Neuronal stem cell (in vitro differentiated cells): ENCODE measurements at regions not wholly inside any gene's neighbourhood (a gene's known extent, or its start where the extent isn't known, plus 50 kb on each side); places are given as distances from the start of the nearest gene placed in this dataset.

Experiments used
- DNase-seq: peaks from one replicate; pipeline ENCODE4 v3.0.0-alpha.2; 2013; ENCODE audit warnings: low spot score
- H2AFZ ChIP-seq: one replicate; pipeline ENCODE4 v1.6.1; 2013; ENCODE audit warnings: mild to moderate bottlenecking, low read length, inconsistent platforms
- H2AK5ac ChIP-seq: 2 replicates; pipeline ENCODE4 v1.6.1; 2013; ENCODE audit warnings: low read depth, mild to moderate bottlenecking, inconsistent platforms, low read length, moderate library complexity, mixed read lengths
- H2BK120ac ChIP-seq: 2 replicates; pipeline ENCODE4 v1.6.1; 2013; ENCODE audit warnings: low read depth, mild to moderate bottlenecking, inconsistent platforms, low read length, moderate library complexity, mixed read lengths
- H2BK12ac ChIP-seq: one replicate; pipeline ENCODE4 v1.6.1; 2013; ENCODE audit warnings: low read length, inconsistent platforms
- H2BK15ac ChIP-seq: 2 replicates; pipeline ENCODE4 v1.6.1; 2013; ENCODE audit warnings: mild to moderate bottlenecking, low read length, inconsistent platforms, mixed read lengths
- H2BK5ac ChIP-seq: one replicate; pipeline ENCODE4 v1.6.1; 2013; ENCODE audit warnings: inconsistent platforms, mild to moderate bottlenecking, low read length, moderate library complexity
- H3K14ac ChIP-seq: one replicate; pipeline ENCODE4 v1.6.1; 2013; ENCODE audit warnings: low read length, inconsistent platforms
- H3K18ac ChIP-seq: 2 replicates; pipeline ENCODE4 v1.6.1; 2013; ENCODE audit warnings: low read length, inconsistent platforms
- H3K23ac ChIP-seq: 2 replicates; pipeline ENCODE4 v1.6.1; 2013; ENCODE audit warnings: low read depth, mild to moderate bottlenecking, mixed read lengths, low read length, inconsistent platforms; ENCODE audit not compliant: poor library complexity
- H3K27ac ChIP-seq: replicated peaks from 3 replicates; pipeline ENCODE4 v1.5.1; 2013; ENCODE audit warnings: low read length, inconsistent platforms
- H3K27me3 ChIP-seq, 3 experiments: 2 replicates each; pipeline ENCODE4 v1.6.1; 2013; ENCODE audit warnings: low read length in 3 of 3, mild to moderate bottlenecking in 2 of 3, inconsistent platforms in 1 of 3, low read depth in 1 of 3, mixed read lengths in 1 of 3, moderate library complexity in 1 of 3; ENCODE audit not compliant: control insufficient read depth in 3 of 3, insufficient read depth in 3 of 3
- H3K36me3 ChIP-seq, 2 donors: replicated peaks in 1 of 2; 2 replicates each; pipeline ENCODE4 v1.6.1; 2013; ENCODE audit warnings: low read length in 2 of 2; ENCODE audit not compliant: control insufficient read depth in 2 of 2, insufficient read depth in 2 of 2
- H3K4ac ChIP-seq: 2 replicates; pipeline ENCODE4 v1.6.1; 2013; ENCODE audit warnings: inconsistent platforms, mild to moderate bottlenecking, low read length, moderate library complexity
- H3K4me1 ChIP-seq, 2 donors: 1 replicate in 1 of 2; 2 replicates in 1 of 2; pipeline ENCODE4 v1.6.1; 2013; ENCODE audit warnings: low read length in 2 of 2, low read depth in 1 of 2; ENCODE audit not compliant: control insufficient read depth in 2 of 2, insufficient read depth in 1 of 2
- H3K4me2 ChIP-seq: one replicate; pipeline ENCODE4 v1.6.1; 2013; ENCODE audit warnings: mild to moderate bottlenecking, low read length, inconsistent platforms; ENCODE audit not compliant: insufficient read depth, poor library complexity, severe bottlenecking
- H3K4me3 ChIP-seq, 2 donors: 2 replicates each; pipeline ENCODE4 v1.5.1; 2013; ENCODE audit warnings: low read length in 2 of 2, mild to moderate bottlenecking in 2 of 2, inconsistent platforms in 1 of 2, moderate library complexity in 1 of 2
- H3K79me1 ChIP-seq: one replicate; pipeline ENCODE4 v1.6.1; 2013; ENCODE audit warnings: low read depth, mild to moderate bottlenecking, inconsistent platforms, low read length, moderate library complexity
- H3K9ac ChIP-seq: one replicate; pipeline ENCODE4 v1.6.1; 2013; ENCODE audit warnings: mild to moderate bottlenecking, low read depth, low read length, inconsistent platforms; ENCODE audit not compliant: poor library complexity
- H3K9me3 ChIP-seq, 2 donors: replicated peaks in 1 of 2; 2 replicates each; pipeline versions ENCODE3 to v1.6.1; 2013; ENCODE audit warnings: low read length in 2 of 2, mild to moderate bottlenecking in 2 of 2, inconsistent platforms in 1 of 2, low read depth in 1 of 2, mixed read lengths in 1 of 2, moderate library complexity in 1 of 2; ENCODE audit not compliant: control insufficient read depth in 2 of 2, insufficient read depth in 1 of 2
- H4K8ac ChIP-seq: one replicate; pipeline ENCODE4 v1.6.1; 2013; ENCODE audit warnings: low read depth, mild to moderate bottlenecking, inconsistent platforms, low read length, moderate library complexity
- H4K91ac ChIP-seq: one replicate; pipeline ENCODE4 v1.6.1; 2013; ENCODE audit warnings: low read length, low read depth, mild to moderate bottlenecking, inconsistent platforms; ENCODE audit not compliant: poor library complexity
- WGBS, 2 donors: extraction: QIAGEN DNeasy Blood & Tissue Kit; methylation state at CpG; one replicate each; pipeline ENCODE4 v1.1.7; 2013; ENCODE audit warnings: missing lambda C conversion rate in 2 of 2, mixed read lengths in 1 of 2; ENCODE audit not compliant: insufficient read length in 2 of 2, insufficient replicate concordance in 1 of 2; ENCODE audit errors: extremely low coverage in 2 of 2; 5-methylcytosine and 5-hydroxymethylcytosine counted together

DNA sequence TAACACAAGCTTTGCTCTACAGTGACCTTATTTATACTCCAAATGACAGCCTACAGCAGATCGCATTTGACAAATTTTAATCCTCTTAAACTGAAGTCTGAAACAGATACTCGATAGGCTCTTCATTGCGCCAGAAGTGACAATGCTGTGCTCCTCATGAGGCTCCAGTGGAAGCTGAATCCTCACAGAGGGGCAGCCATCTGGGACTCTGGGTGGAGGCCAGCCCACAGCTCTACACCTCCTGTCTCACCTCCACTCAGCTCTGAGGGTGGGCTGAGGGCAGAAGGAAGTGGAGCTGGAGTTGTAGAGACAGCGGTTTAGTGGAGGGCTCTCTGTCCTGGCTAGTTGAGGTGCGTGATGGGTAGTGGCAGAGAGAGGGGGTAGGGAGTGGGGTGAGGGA, 283.3 kb upstream of the ANKRD55 start:
- no peak overlapping the region for H2AFZ ChIP-seq
- H3K79me1 ChIP-seq: no peaks in the 10 kb centered on the region
- H3K27me3 ChIP-seq: no peaks in the 10 kb centered on the region
- H3K27ac ChIP-seq: no peak overlapping the region
- H4K8ac ChIP-seq: no peak overlapping the region
- H4K91ac ChIP-seq: no peak overlapping the region
- H3K4me3 ChIP-seq: no peak overlapping the region
- H2BK120ac ChIP-seq: no peak overlapping the region
- no peaks in the 10 kb centered on the region for H3K36me3 ChIP-seq
- no peaks in the 10 kb centered on the region for H3K9me3 ChIP-seq
- peaks cover 0 to 1% of the 10 kb centered on the region in 2 donors for H3K4me1 ChIP-seq
- no peak overlapping the region for H3K9ac ChIP-seq
- no peak overlapping the region for H3K18ac ChIP-seq
- no peak overlapping the region for H3K4me2 ChIP-seq
- H2AK5ac ChIP-seq: no peak overlapping the region
- no CpG with 5 or more reads among the region's 5 CpGs for WGBS, 2 donors
- H2BK15ac ChIP-seq: no peak overlapping the region
- no peak overlapping the region for H2BK5ac ChIP-seq
- H2BK12ac ChIP-seq: no peak overlapping the region
- H3K23ac ChIP-seq: no peak overlapping the region
- no peak overlapping the region for H3K4ac ChIP-seq
- no peak for DNase-seq
- no peak overlapping the region for H3K14ac ChIP-seq

DNA sequence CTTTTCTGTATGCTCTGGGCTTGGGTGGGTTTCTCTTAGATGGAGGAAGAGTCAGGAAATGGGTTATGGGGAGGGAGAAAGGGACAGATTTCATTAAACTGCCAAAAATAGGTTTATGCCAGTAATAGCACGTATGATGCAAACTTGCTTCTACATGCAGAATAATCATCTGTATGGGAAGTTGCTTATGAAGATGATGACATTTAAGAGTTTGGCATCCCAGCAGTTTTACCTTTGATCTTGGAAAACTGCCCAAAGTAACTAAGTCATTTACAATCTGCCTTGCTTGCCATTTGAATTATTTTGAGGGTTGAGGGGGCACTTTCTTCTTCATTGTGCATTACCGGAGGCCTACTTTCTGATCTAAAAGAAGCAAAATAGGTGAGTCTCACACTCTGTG, 282.9 kb upstream of the ANKRD55 start:
- Histone ChIP-seq H3K18ac (no peak overlapping the region), H4K91ac (no peak overlapping the region), H3K23ac (no peak overlapping the region), H3K27ac (no peak overlapping the region), H3K36me3 (no peaks in the 10 kb centered on the region), H3K4ac (no peak overlapping the region), H4K8ac (no peak overlapping the region), H3K9ac (no peak overlapping the region), H2BK12ac (no peak overlapping the region), H3K79me1 (no peaks in the 10 kb centered on the region), H3K4me1 (peaks cover 0 to 1% of the 10 kb centered on the region in 2 donors), H2BK5ac (no peak overlapping the region), H3K27me3 (no peaks in the 10 kb centered on the region), H2BK120ac (no peak overlapping the region), H3K4me3 (no peak overlapping the region), H2AFZ (no peak overlapping the region), H3K4me2 (no peak overlapping the region), H2BK15ac (no peak overlapping the region), H2AK5ac (no peak overlapping the region), H3K14ac (no peak overlapping the region), H3K9me3 (no peaks in the 10 kb centered on the region)
- no CpG with 5 or more reads among the region's 2 CpGs for WGBS, 2 donors
- no peak for DNase-seq

DNA sequence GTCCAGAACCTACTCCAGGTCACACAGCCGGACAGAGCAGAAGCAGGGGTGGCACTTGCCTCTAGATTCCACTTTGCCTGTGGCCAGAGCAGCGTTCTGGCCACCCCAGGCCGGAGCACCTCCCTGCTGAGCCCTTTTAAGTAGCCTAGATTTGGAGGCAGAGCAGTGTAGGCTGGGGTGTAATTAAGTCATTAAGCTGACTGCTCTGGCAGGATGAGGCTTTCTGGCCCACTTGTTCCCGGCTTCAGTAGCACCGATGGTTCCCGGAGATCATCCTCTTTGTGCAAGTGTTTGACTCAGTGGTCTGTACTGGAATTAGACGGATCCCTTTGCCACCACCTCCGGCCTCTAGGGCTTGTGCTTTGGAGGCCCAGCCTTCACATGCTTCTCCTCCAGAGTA, 281.9 kb upstream of the ANKRD55 start:
- H2AK5ac ChIP-seq: peak overlapping the region; percentile 7
- no peak overlapping the region for H2AFZ ChIP-seq
- H3K36me3 ChIP-seq: no peaks in the 10 kb centered on the region
- H3K4ac ChIP-seq: no peak overlapping the region
- H4K91ac ChIP-seq: no peak overlapping the region
- H3K9ac ChIP-seq: peak overlapping the region; percentile 63
- no peaks in the 10 kb centered on the region for H3K27me3 ChIP-seq
- no peak for DNase-seq
- no peak overlapping the region for H3K4me3 ChIP-seq
- H3K9me3 ChIP-seq: no peaks in the 10 kb centered on the region
- no peak overlapping the region for H2BK120ac ChIP-seq
- no peak overlapping the region for H2BK15ac ChIP-seq
- WGBS, 2 donors: no CpG with 5 or more reads among the region's 8 CpGs
- H2BK12ac ChIP-seq: no peak overlapping the region
- H2BK5ac ChIP-seq: no peak overlapping the region
- no peaks in the 10 kb centered on the region for H3K79me1 ChIP-seq
- H3K4me1 ChIP-seq: peaks cover 0 to 3% of the 10 kb centered on the region in 2 donors
- H4K8ac ChIP-seq: no peak overlapping the region
- no peak overlapping the region for H3K4me2 ChIP-seq
- no peak overlapping the region for H3K14ac ChIP-seq
- no peak overlapping the region for H3K27ac ChIP-seq
- H3K18ac ChIP-seq: no peak overlapping the region
- no peak overlapping the region for H3K23ac ChIP-seq

DNA sequence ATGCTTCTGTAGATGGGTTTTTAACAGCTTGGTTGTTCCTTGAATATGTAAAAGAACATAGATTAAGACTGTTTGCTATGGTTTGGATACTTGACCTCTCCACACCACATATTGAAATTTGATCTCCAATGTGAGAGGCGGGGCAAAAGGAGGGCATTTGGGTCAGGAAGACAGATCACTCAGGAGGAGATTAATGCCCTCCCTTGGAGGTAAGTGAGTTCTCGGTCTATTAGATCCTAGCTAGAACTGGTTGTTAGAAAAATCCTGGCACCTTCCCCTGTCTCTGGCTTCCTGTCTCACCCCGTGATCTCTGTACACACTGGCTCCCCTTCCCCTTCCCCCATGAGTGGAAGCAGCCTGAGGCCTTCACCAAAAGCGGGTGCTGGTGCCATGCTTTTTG, 281.1 kb upstream of the ANKRD55 start:
- no peak overlapping the region for H2BK12ac ChIP-seq
- H4K91ac ChIP-seq: no peak overlapping the region
- no peak overlapping the region for H3K4me3 ChIP-seq
- H2BK5ac ChIP-seq: no peak overlapping the region
- DNase-seq: no peak
- no peak overlapping the region for H3K9ac ChIP-seq
- H2AFZ ChIP-seq: no peak overlapping the region
- H2BK15ac ChIP-seq: no peak overlapping the region
- H3K36me3 ChIP-seq: no peaks in the 10 kb centered on the region
- H3K18ac ChIP-seq: no peak overlapping the region
- peaks cover 0 to 3% of the 10 kb centered on the region in 2 donors for H3K4me1 ChIP-seq
- no peaks in the 10 kb centered on the region for H3K79me1 ChIP-seq
- H3K14ac ChIP-seq: no peak overlapping the region
- no peaks in the 10 kb centered on the region for H3K9me3 ChIP-seq
- H3K27me3 ChIP-seq: no peaks in the 10 kb centered on the region
- H3K4ac ChIP-seq: no peak overlapping the region
- no peak overlapping the region for H2BK120ac ChIP-seq
- no CpG with 5 or more reads among the region's 4 CpGs for WGBS, 2 donors
- H3K27ac ChIP-seq: no peak overlapping the region
- H4K8ac ChIP-seq: no peak overlapping the region
- H3K4me2 ChIP-seq: no peak overlapping the region
- no peak overlapping the region for H3K23ac ChIP-seq
- no peak overlapping the region for H2AK5ac ChIP-seq
